HG03039 (cell line): ENCODE measurements at regions not wholly inside any gene's neighbourhood (a gene's known extent, or its start where the extent isn't known, plus 50 kb on each side); places are given as distances from the start of the nearest gene placed in this dataset.
"Not testable (repeated sequence)": the region's sequence is repeated elsewhere in the genome, so short reads cannot be mapped to it uniquely, and the experiment has no call there.

Experiments used
- ATAC-seq: cut with Tn5 transposase; IDR thresholded peaks from one replicate; pipeline ENCODE4 v1.9.1; 2021; ENCODE audit warnings: mild to moderate bottlenecking, moderate library complexity; ENCODE audit not compliant: unreplicated experiment

- no peak for ATAC-seq
Measured at GRCh38 chr5:128782446-128782845, 182.8 kb upstream of the SLC27A6 start.

DNA sequence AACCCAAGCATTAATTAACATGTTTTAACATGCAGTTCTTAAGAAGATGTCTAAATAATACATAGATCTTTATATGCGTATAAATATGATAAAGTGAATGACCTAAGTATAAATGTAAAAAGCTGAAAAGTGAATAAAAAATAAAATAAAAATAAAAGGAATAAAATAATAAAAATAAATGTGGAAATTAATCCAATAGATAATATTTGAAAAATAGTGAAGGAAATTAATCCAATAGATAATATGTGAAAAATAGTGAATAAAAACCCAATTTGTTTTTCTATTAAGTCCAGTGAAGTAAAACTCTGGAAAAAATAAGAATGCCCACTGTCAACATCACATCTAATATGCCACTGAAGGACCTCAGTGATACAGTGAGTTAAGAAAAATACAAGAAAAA lies 180.6 kb upstream of the SLC27A6 start:
- no peak for ATAC-seq

DNA sequence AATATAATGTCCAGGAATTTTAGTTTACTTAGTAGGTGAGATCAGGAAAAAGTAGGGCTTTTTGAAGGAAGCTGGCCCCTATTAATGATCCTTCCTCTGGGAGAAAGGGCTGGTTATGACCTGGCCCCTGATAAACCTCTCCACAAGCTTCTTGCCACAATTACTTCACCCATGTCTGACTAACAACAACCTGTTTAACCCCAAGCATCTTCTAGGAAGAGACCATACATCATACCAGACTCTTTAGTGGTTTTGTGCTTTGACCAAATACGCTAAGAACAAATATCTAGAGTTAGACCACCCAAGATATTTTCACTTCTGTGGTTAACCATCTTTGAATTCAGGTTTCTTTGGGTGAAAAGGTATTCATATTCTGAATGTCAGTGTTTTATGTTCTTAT lies 174.0 kb upstream of the SLC27A6 start:
- no peak for ATAC-seq

DNA sequence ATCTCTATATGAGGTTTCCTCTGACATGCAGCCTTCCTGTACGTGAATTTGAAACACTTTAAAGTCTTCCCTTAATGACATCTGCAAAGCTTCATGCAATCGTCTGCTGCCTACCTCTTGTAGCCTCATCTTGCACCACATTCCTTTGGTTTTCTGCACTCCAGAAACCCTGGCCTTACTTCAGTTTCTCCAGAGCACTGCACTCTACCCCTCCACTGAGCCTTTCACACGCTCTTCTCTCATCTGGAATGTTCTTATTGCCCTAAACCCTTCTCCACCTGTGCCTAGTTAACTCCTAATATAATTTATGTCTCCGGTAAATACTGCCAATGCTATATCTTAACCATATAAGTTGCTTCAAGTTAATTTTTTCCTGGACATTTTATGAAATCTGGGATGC lies 168.8 kb upstream of the SLC27A6 start:
- no peak for ATAC-seq

DNA sequence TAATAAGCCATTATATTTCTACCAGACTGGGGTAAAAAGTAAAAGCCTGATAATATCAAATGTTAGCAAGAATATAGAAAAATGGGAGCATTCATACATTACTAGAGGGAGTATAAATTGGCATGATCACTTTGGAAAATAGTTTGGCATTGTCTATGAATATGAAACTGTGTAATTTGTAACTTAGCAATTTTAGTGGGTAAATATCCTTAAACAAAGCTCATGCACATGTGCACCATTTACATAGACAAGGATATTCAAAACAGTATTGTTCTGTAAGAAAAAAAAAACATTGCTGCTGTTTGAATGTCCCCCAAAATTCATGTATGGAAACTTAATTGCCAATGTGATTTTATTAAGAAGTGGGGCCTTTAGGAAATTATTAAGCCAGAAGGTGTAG lies 166.4 kb upstream of the SLC27A6 start:
- no peak for ATAC-seq

DNA sequence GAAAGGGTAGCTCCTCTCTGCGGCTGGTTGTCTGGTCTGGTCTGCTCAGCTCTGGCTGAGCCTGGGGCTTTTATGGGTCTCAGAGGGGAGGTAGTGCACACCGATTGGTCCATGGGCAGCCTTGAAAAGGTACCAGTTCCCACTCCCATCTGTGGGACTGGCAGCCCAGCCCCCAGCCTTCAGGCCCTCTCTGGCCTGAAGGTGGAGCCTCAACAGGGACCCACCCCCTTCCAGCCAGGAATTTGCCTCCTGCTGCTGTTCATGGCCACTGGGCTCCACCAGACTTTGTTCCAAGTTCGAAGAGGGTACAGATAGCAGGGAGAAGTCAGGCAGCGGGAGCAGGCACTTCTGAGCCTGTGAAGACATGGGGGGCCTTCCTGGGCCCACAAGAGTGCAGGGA lies 165.3 kb upstream of the SLC27A6 start:
- ATAC-seq, result no peak

DNA sequence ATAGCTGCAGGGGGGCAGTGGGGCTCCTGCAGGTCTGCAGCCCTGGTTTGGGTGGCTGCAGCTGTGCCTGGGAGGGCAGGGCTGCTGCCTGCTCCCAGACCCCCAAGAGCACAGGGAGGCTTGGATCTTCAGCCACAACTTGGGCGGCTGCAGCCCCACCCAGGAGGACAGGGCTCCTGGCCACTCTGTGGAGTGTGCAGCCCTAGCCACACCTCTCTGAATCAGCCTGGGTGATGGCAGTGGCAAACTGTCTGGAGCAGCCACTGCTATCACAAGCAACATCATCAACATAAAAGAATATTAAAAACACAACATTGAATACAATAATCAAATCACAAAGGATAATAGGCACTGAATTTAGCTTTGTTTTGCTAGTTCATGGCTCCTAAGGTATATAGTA lies 164.9 kb upstream of the SLC27A6 start:
- ATAC-seq, result no peak

DNA sequence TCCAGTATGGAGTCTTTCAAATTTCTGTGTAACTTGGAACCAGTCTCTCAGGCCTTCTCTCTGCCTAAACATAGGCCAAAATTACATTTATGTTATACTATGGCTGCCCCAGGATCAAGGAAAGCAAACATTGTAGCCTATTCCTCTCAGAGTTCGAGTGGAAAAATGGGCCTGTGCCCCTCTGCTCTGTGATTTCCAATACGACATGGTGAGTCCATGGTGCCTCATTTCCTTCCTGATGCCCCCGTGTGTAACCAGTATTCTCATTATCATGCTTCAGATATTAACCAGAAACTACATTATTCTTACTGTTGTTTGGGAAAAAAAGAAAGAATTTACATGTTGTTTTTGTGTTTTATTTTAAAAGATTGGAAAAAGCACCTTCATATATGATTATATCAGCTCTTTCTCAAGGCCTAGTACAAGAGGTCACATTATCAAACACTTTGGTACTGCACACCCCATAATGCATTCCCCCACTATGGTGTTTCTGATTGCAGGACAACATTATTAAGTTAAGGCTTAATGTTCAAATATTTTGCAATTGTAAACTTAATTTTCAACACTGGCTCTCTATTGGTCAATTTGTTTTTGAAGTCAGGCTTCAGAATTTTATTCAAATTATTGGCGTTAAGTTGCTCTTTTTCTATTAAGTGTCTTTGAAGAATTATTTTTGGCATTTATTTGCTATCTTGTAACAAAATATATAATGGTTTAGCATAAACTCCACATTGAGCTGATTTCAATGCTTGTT lies 151.8 kb upstream of the SLC27A6 start:
- ATAC-seq, result no peak

DNA sequence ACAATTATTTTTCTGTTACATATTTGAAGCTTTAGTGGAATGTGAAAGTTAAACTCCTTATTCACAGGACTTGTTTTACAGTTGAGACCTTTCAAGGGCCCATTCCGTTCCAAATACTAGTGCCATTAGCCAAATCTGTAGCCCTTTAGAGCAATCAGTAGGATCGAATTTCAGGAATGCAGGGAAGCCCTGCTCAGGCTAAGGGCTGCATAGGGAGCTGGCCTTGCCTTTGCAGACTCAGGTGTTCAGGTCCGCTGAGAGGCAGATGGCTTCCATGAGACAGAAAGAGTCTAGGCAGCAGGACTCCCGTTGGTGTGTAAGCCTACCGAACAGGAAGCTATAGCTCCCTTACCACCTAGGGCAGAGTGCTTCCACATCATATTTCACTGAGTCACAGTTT lies 150.1 kb upstream of the SLC27A6 start:
- no peak for ATAC-seq

- ATAC-seq, result no peak
Measured at GRCh38 chr5:128825826-128826225, 139.5 kb upstream of the SLC27A6 start.

GRCh38 chr5:128826275-128826674 lies 139.0 kb upstream of the SLC27A6 start:
- ATAC-seq, result no peak

GRCh38 chr5:128836571-128836970 lies 128.7 kb upstream of the SLC27A6 start:
- no peak for ATAC-seq

DNA sequence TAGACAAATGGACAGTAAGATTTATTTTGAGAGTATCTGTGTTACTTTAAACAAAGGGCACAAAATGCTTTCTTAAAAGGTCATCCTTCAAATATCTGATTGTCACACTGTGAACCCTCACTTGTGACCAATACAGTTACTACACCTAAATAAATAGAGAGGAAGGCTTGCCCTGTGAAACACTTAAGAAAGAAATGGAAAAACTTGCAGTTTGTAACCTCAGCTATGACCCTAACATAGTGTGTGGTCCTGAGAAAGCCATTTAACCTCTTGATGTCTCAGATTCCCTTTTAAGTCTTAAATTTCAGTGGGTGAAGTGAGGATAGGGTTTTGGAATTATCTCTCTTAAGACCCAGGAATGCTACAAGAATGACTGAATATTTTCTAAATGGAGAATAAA lies 126.7 kb upstream of the SLC27A6 start:
- ATAC-seq, result no peak

DNA sequence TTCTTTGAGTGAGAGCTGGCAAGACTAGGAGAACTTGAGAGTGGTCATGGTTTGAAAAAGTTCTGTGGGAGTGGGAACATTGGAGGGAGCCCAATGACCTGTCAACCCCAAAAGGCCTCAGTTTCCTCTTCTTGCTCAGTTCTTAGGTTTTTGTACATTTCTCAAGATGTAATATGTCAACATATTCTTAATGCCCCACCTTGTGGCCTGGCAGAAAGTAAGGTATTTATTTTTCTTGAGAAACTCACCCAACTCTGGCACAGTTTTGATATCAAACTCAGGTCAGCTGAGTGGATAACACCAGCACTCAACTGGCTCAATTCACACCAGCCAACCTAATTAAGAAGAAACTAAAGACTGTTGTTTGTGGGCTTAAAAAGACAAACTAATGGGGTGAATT lies 123.0 kb upstream of the SLC27A6 start:
- ATAC-seq, result no peak

GRCh38 chr5:128844354-128844923 lies 120.8 kb upstream of the SLC27A6 start:
- ATAC-seq, result no peak

GRCh38 chr5:128850049-128850448 lies 115.2 kb upstream of the SLC27A6 start:
- ATAC-seq, result no peak

DNA sequence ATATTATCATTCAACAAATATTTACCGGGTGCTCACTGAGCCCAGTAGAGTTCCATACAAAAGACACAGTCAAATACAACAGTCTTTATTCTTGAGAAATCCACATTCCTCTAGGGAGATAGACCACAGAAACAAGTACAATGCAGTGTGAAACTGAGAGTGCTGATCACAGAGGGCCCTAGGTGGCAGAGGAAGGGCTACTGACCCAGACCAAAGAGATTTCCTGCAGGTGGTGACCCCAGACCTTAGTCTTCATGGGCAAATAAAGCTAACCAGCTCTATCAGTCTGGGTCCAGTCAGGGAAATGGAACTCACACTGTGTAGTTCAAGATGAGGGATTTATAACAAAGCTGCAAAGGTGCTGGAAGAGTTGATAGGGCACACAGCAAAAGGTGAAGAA lies 110.4 kb upstream of the SLC27A6 start:
- no peak for ATAC-seq

GRCh38 chr5:128857076-128857677 lies 108.1 kb upstream of the SLC27A6 start:
- no peak for ATAC-seq

- ATAC-seq, result no peak
Measured at GRCh38 chr5:128858995-128859394, 106.3 kb upstream of the SLC27A6 start.

DNA sequence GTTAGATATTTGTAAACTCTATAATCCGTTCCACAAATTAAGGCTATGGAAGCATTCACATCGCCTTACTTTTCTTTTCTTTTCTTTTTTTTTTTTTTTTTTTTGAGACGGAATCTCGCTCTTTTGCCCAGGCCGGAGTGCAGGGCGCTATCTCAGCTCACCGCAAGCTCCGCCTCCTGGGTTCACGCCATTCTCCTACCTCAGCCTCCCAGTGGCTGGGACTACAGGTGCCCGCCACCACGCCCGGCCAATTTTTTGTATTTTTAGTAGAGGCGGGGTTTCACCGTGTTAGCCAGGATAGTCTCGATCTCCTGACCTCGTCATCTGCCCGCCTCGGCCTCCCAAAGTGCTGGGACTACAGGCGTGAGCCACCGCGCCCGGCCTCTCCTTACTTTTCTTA lies 104.1 kb upstream of the SLC27A6 start:
- ATAC-seq, result not testable (repeated sequence)

GRCh38 chr5:128869970-128870369 lies 95.3 kb upstream of the SLC27A6 start:
- no peak for ATAC-seq

DNA sequence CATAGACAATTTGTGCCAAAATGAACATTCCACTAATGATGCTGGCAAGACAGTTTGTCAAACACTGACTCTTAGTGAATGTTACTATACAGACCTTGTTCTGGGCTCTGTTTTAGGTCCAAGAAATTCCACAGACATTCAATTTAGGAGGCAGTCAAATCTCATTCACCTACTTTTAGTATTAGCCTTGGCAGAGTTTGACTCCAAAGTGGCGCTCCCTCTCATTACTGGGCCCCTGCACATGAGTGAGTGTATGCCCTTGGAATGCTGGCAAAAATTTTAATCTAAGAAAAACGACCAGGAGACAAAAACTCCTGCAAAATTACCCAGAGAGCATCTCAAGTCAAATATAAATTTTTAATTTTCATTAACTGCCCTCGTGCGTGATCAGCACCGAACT lies 94.9 kb upstream of the SLC27A6 start:
- ATAC-seq, result no peak

GRCh38 chr5:128870923-128871322 lies 94.4 kb upstream of the SLC27A6 start:
- ATAC-seq, result no peak
